PC-9 (cell line): ENCODE measurements at regions not wholly inside any gene's neighbourhood (a gene's known extent, or its start where the extent isn't known, plus 50 kb on each side); places are given as distances from the start of the nearest gene placed in this dataset.

Experiments used
- CTCF ChIP-seq: fragments of 200-600 bp; sonication (generic); conservative IDR thresholded peaks from 2 replicates; pipeline ENCODE4 v1.6.1; 2017; ENCODE audit warnings: mixed run types, antibody characterized with exemption, mild to moderate bottlenecking, moderate library complexity
- EZH2 ChIP-seq: fragments of 200-600 bp; sonication (generic); IDR thresholded peaks from 2 replicates; pipeline ENCODE4 v1.8.0; 2017; ENCODE audit warnings: antibody characterized with exemption, low read depth

- TF ChIP-seq CTCF (peak; percentile 44), EZH2 (no peak)
Measured at GRCh38 chr11:111069066-111069465, 176.5 kb upstream of the POU2AF2 start.
